ENCODE measurements at regions not wholly inside any gene's neighbourhood (a gene's known extent, or its start where the extent isn't known, plus 50 kb on each side); places are given as distances from the start of the nearest gene placed in this dataset.

GRCh38 chrX:128906753-128907152 is 616.5 kb downstream of the SMARCA1 start:
- Mint-ChIP-seq H3K27ac (no peak overlapping the region), H3K4me3 (no peak overlapping the region), H3K9me3 (ENCODE audit: insufficient read depth) (no peaks in the 10 kb centered on the region), H3K27me3 (no peaks in the 10 kb centered on the region), H3K4me1 (no peaks in the 10 kb centered on the region)
- 79% methylated on average over 3 of the region's 5 CpGs for WGBS (ENCODE audit: insufficient coverage)
- Histone ChIP-seq H3K9me3 (ENCODE audit: control extremely low read depth in 1 of 3, control insufficient read depth in 2 of 3, insufficient read depth in 1 of 3, low read length in 2 of 3) (no peaks in the 10 kb centered on the region), H3K4me3 (ENCODE audit: control extremely low read depth in 1 of 5, extremely low read depth in 1 of 5, insufficient read depth in 1 of 5, low read depth in 2 of 5, low read length in 4 of 5) (no peak overlapping the region), H3K4me1 (ENCODE audit: control insufficient read depth in 2 of 2, insufficient read depth in 2 of 2, low read length in 2 of 2) (no peaks in the 10 kb centered on the region), H2AFZ (ENCODE audit: insufficient read depth, low read depth, low read length, poor library complexity, severe bottlenecking) (no peak overlapping the region), H3K9ac (ENCODE audit: low read length) (no peak overlapping the region), H3K27ac (ENCODE audit: low read length in 2 of 2) (no peak overlapping the region), H4K20me1 (ENCODE audit: control insufficient read depth, insufficient read depth, low read length, poor library complexity, severe bottlenecking) (no peaks in the 10 kb centered on the region), H3K4me2 (replicated peaks; ENCODE audit: low read depth, low read length, poor library complexity, severe bottlenecking) (no peak overlapping the region), H3K27me3 (replicated peaks in 1 of 4; ENCODE audit: control extremely low read depth in 1 of 4, control insufficient read depth in 3 of 4, insufficient read depth in 4 of 4, low read length in 3 of 4) (no peaks in the 10 kb centered on the region), H3K36me3 (replicated peaks in 1 of 2; ENCODE audit: control extremely low read depth in 1 of 2, control insufficient read depth in 1 of 2, extremely low read depth in 1 of 2, insufficient read depth in 2 of 2, low read length in 1 of 2) (no peaks in the 10 kb centered on the region), H3K79me2 (ENCODE audit: control insufficient read depth, insufficient read depth, low read length) (no peaks in the 10 kb centered on the region)
- intact Hi-C loops (cut with micrococcal nuclease): no loop called here
- CTCF ChIA-PET: no interaction called here
- no peak for TF ChIP-seq CTCF (IDR thresholded peaks at IDR 0.05)
- TF ChIP-seq EZH2 (IDR thresholded peaks at IDR 0.05; ENCODE audit: borderline replicate concordance, insufficient read depth, low read depth, low read length, poor library complexity, severe bottlenecking): no peak
- DNase-seq: no peak
- ATAC-seq (ENCODE audit: low read depth): no peak
- POLR2A ChIA-PET: no interaction called here

- ChIA-PET POLR2A (no interaction called here), CTCF (no interaction called here)
- no peak overlapping the region for H3K4me2 ChIP-seq (replicated peaks; ENCODE audit: low read depth, low read length, poor library complexity, severe bottlenecking)
- no peak overlapping the region for H3K9ac ChIP-seq (ENCODE audit: low read length)
- Mint-ChIP-seq H3K27me3 (no peaks in the 10 kb centered on the region), H3K9me3 (ENCODE audit: insufficient read depth) (no peaks in the 10 kb centered on the region), H3K4me1 (no peaks in the 10 kb centered on the region), H3K27ac (no peak overlapping the region), H3K4me3 (no peak overlapping the region)
- no peak for DNase-seq
- WGBS (ENCODE audit: insufficient coverage): no CpG with 5 or more reads among the region's 2 CpGs
- H2AFZ ChIP-seq (ENCODE audit: insufficient read depth, low read depth, low read length, poor library complexity, severe bottlenecking): no peak overlapping the region
- H3K4me3 ChIP-seq (ENCODE audit: control extremely low read depth in 1 of 5, extremely low read depth in 1 of 5, insufficient read depth in 1 of 5, low read depth in 2 of 5, low read length in 4 of 5): no peak overlapping the region
- no peaks in the 10 kb centered on the region for H3K27me3 ChIP-seq (replicated peaks in 1 of 4; ENCODE audit: control extremely low read depth in 1 of 4, control insufficient read depth in 3 of 4, insufficient read depth in 4 of 4, low read length in 3 of 4)
- H4K20me1 ChIP-seq (ENCODE audit: control insufficient read depth, insufficient read depth, low read length, poor library complexity, severe bottlenecking): no peaks in the 10 kb centered on the region
- no peaks in the 10 kb centered on the region for H3K79me2 ChIP-seq (ENCODE audit: control insufficient read depth, insufficient read depth, low read length)
- ATAC-seq (ENCODE audit: low read depth): no peak
- TF ChIP-seq CTCF (IDR thresholded peaks at IDR 0.05) (no peak), EZH2 (IDR thresholded peaks at IDR 0.05; ENCODE audit: borderline replicate concordance, insufficient read depth, low read depth, low read length, poor library complexity, severe bottlenecking) (no peak)
- H3K27ac ChIP-seq (ENCODE audit: low read length in 2 of 2): no peak overlapping the region
- no peaks in the 10 kb centered on the region for H3K4me1 ChIP-seq (ENCODE audit: control insufficient read depth in 2 of 2, insufficient read depth in 2 of 2, low read length in 2 of 2)
- H3K36me3 ChIP-seq (replicated peaks in 1 of 2; ENCODE audit: control extremely low read depth in 1 of 2, control insufficient read depth in 1 of 2, extremely low read depth in 1 of 2, insufficient read depth in 2 of 2, low read length in 1 of 2): no peaks in the 10 kb centered on the region
- H3K9me3 ChIP-seq (ENCODE audit: control extremely low read depth in 1 of 3, control insufficient read depth in 2 of 3, insufficient read depth in 1 of 3, low read length in 2 of 3): no peaks in the 10 kb centered on the region
- intact Hi-C loops (cut with micrococcal nuclease): no loop called here
Measured at GRCh38 chrX:128901018-128901417, 622.3 kb downstream of the SMARCA1 start.
